ENCODE measurements at regions not wholly inside any gene's neighbourhood (a gene's known extent, or its start where the extent isn't known, plus 50 kb on each side); places are given as distances from the start of the nearest gene placed in this dataset.

DNA sequence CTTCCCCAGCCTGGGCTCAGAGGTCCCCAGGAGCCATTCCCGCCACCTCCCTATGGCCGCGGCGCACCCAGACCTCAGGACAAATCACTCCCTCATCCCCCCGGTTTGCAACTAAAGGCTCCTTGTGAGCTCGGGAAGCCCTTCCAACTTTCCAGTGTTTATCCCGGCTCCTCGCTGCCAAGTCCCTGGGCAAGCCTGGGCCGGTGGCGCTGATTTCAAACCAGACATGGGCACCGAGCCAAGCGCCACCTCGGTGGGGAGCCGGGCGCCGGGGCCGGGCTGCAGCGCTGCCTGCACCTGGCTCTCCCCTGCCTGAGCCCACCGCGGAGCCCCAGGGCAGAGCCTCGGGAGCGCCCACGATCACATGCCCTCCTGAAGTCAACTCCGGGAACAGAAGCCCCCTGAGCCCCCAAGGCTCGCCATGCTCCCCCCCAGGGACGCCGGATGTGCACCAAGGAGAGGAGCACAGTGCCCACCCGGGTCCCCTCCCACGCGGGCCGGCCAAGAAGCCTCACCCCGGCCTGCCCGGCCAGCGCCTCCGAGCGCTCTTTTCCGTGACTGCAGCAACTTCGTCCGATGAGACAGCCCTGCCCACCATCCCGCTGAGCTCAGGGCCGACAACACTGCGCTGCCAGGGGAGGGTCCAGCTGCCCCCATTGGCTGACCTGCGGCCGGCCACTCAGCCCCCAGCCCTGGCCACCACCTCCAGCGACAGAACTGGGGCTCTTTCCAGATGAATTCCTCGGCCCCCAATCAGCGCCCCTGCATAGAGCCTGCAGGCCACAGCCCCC is 50.0 kb downstream of the NCOR2 start:
- no peak for DNase-seq (ENCODE audit: low read depth in 2 of 2)

DNA sequence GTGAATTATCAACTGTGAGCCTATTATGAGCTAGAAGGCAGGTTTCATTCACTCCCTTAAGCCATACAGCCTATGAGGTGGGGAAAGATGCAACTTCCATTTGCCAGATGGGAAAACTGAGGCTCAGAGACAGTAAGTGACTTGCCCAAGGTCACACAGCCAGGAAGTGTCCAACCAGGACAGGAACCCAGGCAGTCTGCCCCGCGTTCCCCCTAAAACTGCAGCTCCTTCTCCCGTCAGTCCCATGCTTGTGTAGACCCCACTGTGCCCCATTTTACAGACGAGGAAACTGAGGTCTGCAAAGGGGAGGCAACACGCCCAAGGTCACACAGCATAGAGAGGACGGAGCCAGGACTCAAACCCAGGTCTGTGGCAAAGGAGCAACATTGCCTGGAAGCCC is 50.6 kb downstream of the NCOR2 start:
- DNase-seq (ENCODE audit: low read depth in 2 of 2), result no peak

- no peak for DNase-seq (ENCODE audit: low read depth in 2 of 2)
Measured at GRCh38 chr12:124515981-124516380, 51.4 kb downstream of the NCOR2 start.

DNA sequence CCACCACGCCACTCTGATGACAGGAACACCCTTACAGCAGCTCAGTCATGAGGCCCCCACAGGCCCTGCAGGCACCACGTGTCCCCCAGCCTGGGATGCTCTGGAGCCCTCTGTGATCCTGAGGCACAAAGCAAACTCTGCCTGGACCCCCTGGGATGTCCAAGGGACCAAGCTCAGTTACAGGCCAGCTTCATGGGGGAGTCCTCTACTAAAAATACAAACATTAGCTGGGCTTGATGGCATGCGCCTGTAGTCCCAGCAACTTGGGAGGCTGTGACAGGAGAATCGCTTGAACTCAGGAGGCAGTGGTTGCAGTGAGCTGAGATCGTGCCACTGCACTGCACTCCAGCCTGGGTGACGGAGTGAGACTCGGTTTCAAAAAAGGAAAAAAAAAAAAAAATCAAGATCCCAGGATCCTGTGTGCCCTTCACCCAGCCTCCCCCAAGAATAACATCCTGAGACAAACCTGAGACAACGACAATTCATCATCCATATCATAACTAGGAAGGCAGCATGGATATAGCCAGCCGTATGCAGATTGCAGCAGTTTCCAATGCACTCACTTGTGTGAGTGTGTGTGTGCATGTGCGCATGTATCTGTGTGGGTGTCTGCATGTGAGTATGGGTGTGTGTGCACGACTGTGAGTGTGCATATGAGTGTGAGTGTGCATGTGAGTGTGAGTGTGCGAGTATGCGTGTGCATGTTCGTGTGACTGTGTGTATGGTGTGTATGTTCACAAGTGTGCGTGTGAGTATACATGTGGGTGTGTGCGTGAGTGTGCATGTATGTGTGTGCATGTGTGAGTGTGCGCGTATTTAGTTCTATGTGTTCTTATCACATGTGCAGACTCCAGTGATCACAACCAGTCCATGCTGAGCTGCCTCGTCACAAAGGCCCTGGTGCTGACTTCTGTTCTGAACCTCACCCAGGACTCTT is 52.1 kb downstream of the NCOR2 start:
- DNase-seq (ENCODE audit: low read depth in 2 of 2), result no peak

DNA sequence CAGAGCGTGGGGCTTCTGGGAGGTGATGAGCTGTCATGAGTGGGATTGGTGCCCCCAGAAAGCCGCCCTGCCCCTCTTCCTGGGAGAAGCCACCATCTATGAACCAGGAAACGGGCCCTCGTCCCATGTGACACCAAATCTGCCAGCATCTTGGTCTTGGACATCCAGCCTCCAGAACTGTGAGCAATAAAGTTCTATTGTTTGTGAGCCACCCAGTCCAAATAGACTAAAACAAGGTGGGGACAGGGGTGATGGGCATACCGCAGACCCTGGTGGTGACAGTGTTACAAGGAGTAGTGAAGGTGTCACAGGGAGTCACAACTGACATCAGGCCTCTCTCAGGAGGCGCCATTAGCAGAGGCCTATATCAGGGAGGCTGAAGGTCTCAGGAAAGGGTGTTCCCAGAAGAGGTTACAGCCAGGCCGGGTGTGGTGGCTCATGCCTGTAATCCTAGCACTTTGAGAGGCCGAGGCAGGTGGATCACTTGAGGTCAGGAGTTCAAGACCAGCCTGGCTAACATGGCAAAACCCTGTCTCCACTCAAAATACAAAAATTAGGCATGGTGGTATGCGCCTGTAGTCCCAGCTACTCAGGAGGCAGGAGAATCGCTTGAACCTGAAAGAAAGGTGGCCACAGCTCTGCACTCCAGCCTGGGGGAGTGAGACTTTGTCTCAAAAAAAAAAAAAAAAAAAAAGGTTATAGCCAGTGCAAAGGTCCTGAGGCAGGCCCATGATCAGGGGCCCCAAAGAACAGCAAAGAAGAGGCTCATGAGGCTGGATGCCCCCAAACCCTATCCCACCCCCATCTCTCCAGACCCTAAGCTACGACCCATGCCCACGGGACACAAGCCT is 53.0 kb downstream of the NCOR2 start:
- DNase-seq (ENCODE audit: low read depth in 2 of 2), result no peak

DNA sequence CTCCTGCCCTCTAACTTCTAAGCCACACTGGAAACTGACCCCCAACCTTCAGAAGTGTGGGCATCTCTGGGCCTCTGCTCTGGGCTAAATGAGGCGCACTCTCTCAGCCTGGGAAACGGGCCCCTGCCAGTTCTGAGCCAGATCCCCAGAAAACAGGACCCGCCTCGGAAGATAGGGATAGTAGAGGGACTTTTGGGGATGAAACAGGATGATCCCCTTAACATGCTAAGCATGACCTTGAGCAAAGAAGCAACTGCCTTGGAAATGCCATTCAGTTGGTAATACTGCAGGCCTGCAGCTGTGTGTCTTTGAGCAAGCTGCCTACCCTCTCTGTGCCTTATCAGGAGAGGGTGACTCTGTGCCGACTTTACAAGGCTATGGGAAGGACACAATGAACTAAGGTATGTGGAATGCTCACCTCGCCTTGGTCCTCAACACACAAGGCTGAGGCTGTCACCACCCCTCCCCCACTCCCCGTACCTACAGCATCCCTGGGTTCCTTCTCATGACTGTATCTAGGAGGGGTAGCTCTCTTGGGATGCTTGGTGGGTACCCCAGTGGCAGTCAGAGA is 54.0 kb downstream of the NCOR2 start:
- no peak for DNase-seq (ENCODE audit: low read depth in 2 of 2)

DNA sequence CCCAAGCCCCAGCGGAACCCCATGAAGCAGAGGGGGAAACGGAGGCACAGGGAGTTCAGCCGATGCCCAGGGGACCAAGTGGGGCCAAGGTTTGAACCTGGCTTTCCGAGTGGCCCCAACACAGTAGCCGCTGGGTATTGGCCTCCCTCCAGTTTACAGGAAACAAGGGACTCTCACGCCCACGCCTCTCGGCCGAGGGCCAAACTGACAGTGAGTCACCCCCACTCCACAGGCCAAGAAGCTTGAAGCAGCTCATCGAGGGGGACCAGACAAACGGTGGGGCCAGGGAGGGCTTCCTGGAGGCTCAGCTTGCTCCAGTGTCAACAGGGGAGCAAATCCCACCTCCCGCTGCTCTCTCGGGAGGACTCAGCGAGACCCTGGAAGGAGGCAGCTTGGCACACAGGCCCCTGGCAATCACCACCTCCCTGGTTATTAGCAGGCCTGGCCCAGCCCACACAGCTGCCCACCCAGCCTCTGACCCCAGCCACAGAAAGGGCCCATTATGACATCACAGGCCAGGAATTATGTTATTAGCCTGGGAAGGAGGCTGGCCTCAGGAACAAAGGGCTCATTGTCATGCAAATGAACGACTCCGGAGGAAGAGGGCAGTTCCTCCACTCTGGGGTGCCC is 54.6 kb downstream of the NCOR2 start:
- peak; percentile 73 to 79 for DNase-seq (ENCODE audit: low read depth in 2 of 2)

DNA sequence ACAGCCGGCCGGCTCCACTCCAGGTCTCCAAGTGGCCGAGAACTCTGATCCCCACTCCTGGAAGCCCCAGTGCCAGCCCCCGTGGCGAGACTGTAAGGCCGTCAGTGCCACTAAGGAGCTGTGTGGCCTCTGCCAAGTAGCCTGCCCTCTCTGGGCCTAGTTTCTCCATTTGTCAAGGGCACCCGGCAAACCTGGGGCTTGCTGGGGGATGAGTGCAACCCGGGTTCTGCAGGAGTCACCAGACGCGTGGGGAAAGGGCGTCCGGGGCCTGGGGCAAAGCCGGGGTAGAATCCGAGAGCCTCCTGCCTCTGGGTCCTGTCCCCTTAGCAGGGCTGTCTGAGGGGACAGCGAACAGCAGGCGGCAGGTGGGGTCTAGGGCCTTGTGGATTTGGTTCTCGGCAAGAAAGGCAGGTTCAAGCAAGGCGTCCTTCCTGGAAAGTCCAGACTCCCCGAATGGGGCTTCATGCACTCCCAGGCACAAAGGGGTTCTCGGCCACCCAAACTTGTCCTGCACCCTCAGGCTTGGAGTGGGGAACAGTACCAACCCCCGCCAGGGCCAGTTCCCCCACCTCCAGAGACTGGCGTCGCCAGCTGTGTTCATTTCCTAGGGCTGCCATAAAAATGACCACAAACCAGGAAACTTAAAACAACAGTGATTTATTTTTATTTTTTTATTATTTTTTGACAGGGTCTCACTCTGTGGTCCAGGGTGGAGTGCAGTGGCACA is 56.0 kb downstream of the NCOR2 start:
- no peak for DNase-seq (ENCODE audit: low read depth in 2 of 2)

DNA sequence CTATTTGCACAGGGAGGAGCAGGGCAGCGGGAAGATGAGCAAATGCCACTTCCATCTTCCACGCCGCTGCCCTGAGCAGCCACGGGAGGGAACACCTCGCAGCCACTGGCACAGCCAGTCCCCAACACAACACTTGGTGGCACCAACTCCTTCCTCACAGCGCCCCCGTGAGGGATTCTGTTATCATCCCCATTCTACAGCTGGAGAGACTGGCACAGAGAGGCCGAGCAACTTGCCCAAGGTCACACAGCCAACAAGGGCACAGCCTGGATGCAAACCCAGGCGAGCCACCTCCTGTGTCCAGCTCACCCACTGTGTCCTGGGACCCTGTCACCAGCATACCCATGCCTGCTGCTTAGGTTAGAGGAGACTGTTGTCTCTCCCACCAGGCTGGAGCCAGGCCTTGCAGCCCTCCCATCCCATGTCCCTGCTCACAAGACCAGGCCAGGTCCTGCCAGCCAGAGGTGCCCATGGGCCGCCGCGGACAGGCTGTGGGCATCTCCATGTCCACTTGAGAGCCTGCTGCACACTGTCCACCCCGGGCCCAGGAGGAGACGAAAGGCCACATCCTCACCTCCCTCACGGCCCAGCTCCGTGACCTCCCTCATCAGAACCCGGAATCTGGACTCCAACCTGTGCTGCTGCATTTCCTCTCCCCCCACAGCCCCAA is 57.0 kb downstream of the NCOR2 start:
- no peak for DNase-seq (ENCODE audit: low read depth in 2 of 2)

GRCh38 chr12:124509676-124510300 is 57.6 kb downstream of the NCOR2 start:
- DNase-seq (ENCODE audit: low read depth in 2 of 2), result no peak

- DNase-seq (ENCODE audit: low read depth in 2 of 2), result no peak
Measured at GRCh38 chr12:124509300-124509675, 58.1 kb downstream of the NCOR2 start.

- no peak for DNase-seq (ENCODE audit: low read depth in 2 of 2)
Measured at GRCh38 chr12:124508381-124509079, 58.9 kb downstream of the NCOR2 start.

DNA sequence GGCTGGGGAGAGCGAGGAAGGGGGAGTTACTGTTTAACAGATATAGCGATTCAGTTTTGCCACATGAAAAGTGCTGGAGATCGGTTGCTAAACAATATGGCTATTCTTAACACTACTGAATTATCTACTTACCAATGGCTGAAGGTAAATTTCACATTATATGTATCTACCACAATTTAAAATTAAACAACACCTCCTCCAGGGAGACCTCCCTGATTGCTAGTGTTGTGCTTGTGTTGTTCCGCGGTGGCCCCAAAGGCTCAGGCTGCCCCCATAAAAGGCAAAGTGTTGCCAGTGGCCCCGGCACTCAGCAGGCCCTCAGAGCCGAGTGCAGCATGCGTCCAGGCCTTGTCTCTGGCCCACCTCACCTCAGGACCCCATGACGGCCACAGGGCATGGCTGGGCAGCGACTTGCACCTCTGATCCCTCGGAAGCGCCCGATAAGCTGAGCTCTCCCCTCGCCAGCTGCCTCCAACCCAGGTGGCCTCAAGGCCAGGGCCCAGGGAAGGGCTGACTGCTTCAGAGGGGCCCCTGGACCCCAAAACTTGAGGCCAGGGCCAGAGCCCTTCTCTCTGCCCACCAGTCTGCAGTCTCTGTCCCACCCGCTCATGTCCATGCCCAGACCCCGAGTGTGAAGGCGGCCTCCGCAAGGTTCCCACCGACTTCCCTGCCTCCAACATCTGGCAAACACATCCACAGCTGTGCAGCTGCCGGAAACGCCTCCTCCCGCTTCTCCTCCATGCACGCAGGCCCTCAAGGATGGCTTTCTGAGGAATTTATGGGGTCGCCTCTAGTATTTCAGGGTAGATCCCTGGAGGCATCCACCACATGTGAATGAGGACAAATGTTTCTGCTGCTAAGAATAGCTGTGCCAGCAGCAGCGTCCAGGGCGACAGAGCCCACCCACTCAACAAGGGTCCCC is 60.0 kb downstream of the NCOR2 start:
- peak; percentile 75 to 77 for DNase-seq (ENCODE audit: low read depth in 2 of 2)

DNA sequence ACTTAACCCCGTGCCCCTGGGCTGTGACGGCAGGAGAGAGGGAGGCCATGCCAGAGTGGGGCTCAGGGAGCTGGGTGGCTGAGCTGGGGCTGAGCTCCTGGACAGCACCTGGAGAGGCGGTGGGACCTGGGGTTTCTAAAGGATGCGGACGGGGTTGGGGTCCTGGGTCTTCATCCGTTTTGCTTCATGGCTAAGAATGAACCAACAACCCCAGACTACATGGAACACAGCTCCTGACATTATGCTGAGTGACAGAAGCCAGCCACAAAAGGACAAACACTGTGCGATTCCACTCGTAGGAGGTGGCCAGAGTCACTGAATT is 60.6 kb downstream of the NCOR2 start:
- DNase-seq (ENCODE audit: low read depth in 2 of 2), result no peak

DNA sequence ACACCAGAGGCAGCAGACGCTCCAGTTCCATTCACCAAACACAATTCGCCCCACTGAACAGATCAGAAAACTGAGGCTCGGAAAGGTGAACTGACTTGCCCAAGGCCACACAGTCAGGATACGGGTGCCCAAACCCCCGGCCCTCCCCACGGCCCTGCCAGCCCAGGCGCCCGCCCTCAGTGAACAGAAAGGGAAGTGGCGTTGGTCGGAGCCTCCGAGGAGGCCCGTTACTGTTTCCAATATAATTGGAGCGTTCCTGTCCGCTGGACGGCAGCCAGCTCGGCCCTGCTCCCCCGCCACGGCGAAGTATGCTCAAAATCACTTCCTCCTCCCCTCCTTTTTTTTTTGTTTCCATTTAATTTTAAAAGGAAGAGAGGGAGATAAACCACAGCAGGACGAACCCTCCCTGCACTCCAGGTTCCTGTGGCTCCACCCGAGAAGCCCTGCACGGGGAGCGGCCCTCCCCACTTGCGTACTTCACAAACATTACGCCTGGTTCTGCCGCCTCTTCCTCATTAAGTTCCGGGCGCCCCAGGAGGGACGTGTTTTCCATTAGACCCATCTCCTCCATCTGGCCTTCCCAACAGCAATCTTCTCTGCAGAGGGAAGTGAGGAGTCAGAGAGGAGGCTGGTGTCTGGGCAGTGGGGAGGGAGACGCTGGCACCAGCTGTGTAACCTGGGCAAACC is 61.1 kb downstream of the NCOR2 start:
- peak; percentile 77 to 83 for DNase-seq (ENCODE audit: low read depth in 2 of 2)

GRCh38 chr12:124505001-124505818 is 62.2 kb downstream of the NCOR2 start:
- DNase-seq (ENCODE audit: low read depth in 2 of 2), result no peak
